IPS-NIHi7 (cell line): ENCODE measurements at regions not wholly inside any gene's neighbourhood (a gene's known extent, or its start where the extent isn't known, plus 50 kb on each side); places are given as distances from the start of the nearest gene placed in this dataset.

Source experiments
- DNase-seq: peaks from one replicate; pipeline ENCODE4 v3.0.0; 2012; ENCODE audit warnings: mixed read lengths; ENCODE audit errors: extremely low spot score

GRCh38 chr1:10848109-10848684, 51.8 kb upstream of the CASZ1 start:
- DNase-seq = no peak

GRCh38 chr1:10850026-10850425, 53.6 kb upstream of the CASZ1 start:
- DNase-seq = no peak

- DNase-seq = no peak
Measured at GRCh38 chr1:10851024-10852013, 54.9 kb upstream of the CASZ1 start.

- DNase-seq = no peak
Measured at GRCh38 chr1:10852018-10852417, 55.6 kb upstream of the CASZ1 start.

- DNase-seq = no peak
Measured at GRCh38 chr1:10852486-10852885, 56.0 kb upstream of the CASZ1 start.

GRCh38 chr1:10852998-10853520, 56.6 kb upstream of the CASZ1 start:
- DNase-seq = no peak

- no peak for DNase-seq
Measured at GRCh38 chr1:10853701-10854100, 57.3 kb upstream of the CASZ1 start.

GRCh38 chr1:10854856-10855459, 58.5 kb upstream of the CASZ1 start:
- DNase-seq = no peak

GRCh38 chr1:10856176-10856683, 59.8 kb upstream of the CASZ1 start:
- DNase-seq = no peak

GRCh38 chr1:10856863-10857598, 60.6 kb upstream of the CASZ1 start:
- no peak for DNase-seq

- no peak for DNase-seq
Measured at GRCh38 chr1:10857687-10858086, 61.2 kb upstream of the CASZ1 start.

GRCh38 chr1:10860218-10860617, 63.8 kb upstream of the CASZ1 start:
- DNase-seq = no peak

- no peak for DNase-seq
Measured at GRCh38 chr1:10860682-10861081, 64.2 kb upstream of the CASZ1 start.

GRCh38 chr1:10861822-10862221, 65.4 kb upstream of the CASZ1 start:
- DNase-seq = no peak

GRCh38 chr1:10862743-10863335, 66.4 kb upstream of the CASZ1 start:
- DNase-seq = no peak

GRCh38 chr1:10863886-10864285, 67.4 kb upstream of the CASZ1 start:
- DNase-seq = no peak

- no peak for DNase-seq
Measured at GRCh38 chr1:10864776-10865175, 68.3 kb upstream of the CASZ1 start.

GRCh38 chr1:10865518-10866320, 69.3 kb upstream of the CASZ1 start:
- DNase-seq = no peak

GRCh38 chr1:10866321-10867093, 70.1 kb upstream of the CASZ1 start:
- DNase-seq = peak; percentile 66
